Neuronal stem cell (in vitro differentiated cells): ENCODE measurements at regions not wholly inside any gene's neighbourhood (a gene's known extent, or its start where the extent isn't known, plus 50 kb on each side); places are given as distances from the start of the nearest gene placed in this dataset.

Experiments used
- DNase-seq: peaks from one replicate; pipeline ENCODE4 v3.0.0-alpha.2; 2013; ENCODE audit warnings: low spot score
- H2AFZ ChIP-seq: one replicate; pipeline ENCODE4 v1.6.1; 2013; ENCODE audit warnings: mild to moderate bottlenecking, low read length, inconsistent platforms
- H2AK5ac ChIP-seq: 2 replicates; pipeline ENCODE4 v1.6.1; 2013; ENCODE audit warnings: low read depth, mild to moderate bottlenecking, inconsistent platforms, low read length, moderate library complexity, mixed read lengths
- H2BK120ac ChIP-seq: 2 replicates; pipeline ENCODE4 v1.6.1; 2013; ENCODE audit warnings: low read depth, mild to moderate bottlenecking, inconsistent platforms, low read length, moderate library complexity, mixed read lengths
- H2BK12ac ChIP-seq: one replicate; pipeline ENCODE4 v1.6.1; 2013; ENCODE audit warnings: low read length, inconsistent platforms
- H2BK15ac ChIP-seq: 2 replicates; pipeline ENCODE4 v1.6.1; 2013; ENCODE audit warnings: mild to moderate bottlenecking, low read length, inconsistent platforms, mixed read lengths
- H2BK5ac ChIP-seq: one replicate; pipeline ENCODE4 v1.6.1; 2013; ENCODE audit warnings: inconsistent platforms, mild to moderate bottlenecking, low read length, moderate library complexity
- H3K14ac ChIP-seq: one replicate; pipeline ENCODE4 v1.6.1; 2013; ENCODE audit warnings: low read length, inconsistent platforms
- H3K18ac ChIP-seq: 2 replicates; pipeline ENCODE4 v1.6.1; 2013; ENCODE audit warnings: low read length, inconsistent platforms
- H3K23ac ChIP-seq: 2 replicates; pipeline ENCODE4 v1.6.1; 2013; ENCODE audit warnings: low read depth, mild to moderate bottlenecking, mixed read lengths, low read length, inconsistent platforms; ENCODE audit not compliant: poor library complexity
- H3K27ac ChIP-seq: replicated peaks from 3 replicates; pipeline ENCODE4 v1.5.1; 2013; ENCODE audit warnings: low read length, inconsistent platforms
- H3K27me3 ChIP-seq, 3 experiments: 2 replicates each; pipeline ENCODE4 v1.6.1; 2013; ENCODE audit warnings: low read length in 3 of 3, mild to moderate bottlenecking in 2 of 3, inconsistent platforms in 1 of 3, low read depth in 1 of 3, mixed read lengths in 1 of 3, moderate library complexity in 1 of 3; ENCODE audit not compliant: control insufficient read depth in 3 of 3, insufficient read depth in 3 of 3
- H3K36me3 ChIP-seq, 2 donors: replicated peaks in 1 of 2; 2 replicates each; pipeline ENCODE4 v1.6.1; 2013; ENCODE audit warnings: low read length in 2 of 2; ENCODE audit not compliant: control insufficient read depth in 2 of 2, insufficient read depth in 2 of 2
- H3K4ac ChIP-seq: 2 replicates; pipeline ENCODE4 v1.6.1; 2013; ENCODE audit warnings: inconsistent platforms, mild to moderate bottlenecking, low read length, moderate library complexity
- H3K4me1 ChIP-seq, 2 donors: 1 replicate in 1 of 2; 2 replicates in 1 of 2; pipeline ENCODE4 v1.6.1; 2013; ENCODE audit warnings: low read length in 2 of 2, low read depth in 1 of 2; ENCODE audit not compliant: control insufficient read depth in 2 of 2, insufficient read depth in 1 of 2
- H3K4me2 ChIP-seq: one replicate; pipeline ENCODE4 v1.6.1; 2013; ENCODE audit warnings: mild to moderate bottlenecking, low read length, inconsistent platforms; ENCODE audit not compliant: insufficient read depth, poor library complexity, severe bottlenecking
- H3K4me3 ChIP-seq, 2 donors: 2 replicates each; pipeline ENCODE4 v1.5.1; 2013; ENCODE audit warnings: low read length in 2 of 2, mild to moderate bottlenecking in 2 of 2, inconsistent platforms in 1 of 2, moderate library complexity in 1 of 2
- H3K79me1 ChIP-seq: one replicate; pipeline ENCODE4 v1.6.1; 2013; ENCODE audit warnings: low read depth, mild to moderate bottlenecking, inconsistent platforms, low read length, moderate library complexity
- H3K9ac ChIP-seq: one replicate; pipeline ENCODE4 v1.6.1; 2013; ENCODE audit warnings: mild to moderate bottlenecking, low read depth, low read length, inconsistent platforms; ENCODE audit not compliant: poor library complexity
- H3K9me3 ChIP-seq, 2 donors: replicated peaks in 1 of 2; 2 replicates each; pipeline versions ENCODE3 to v1.6.1; 2013; ENCODE audit warnings: low read length in 2 of 2, mild to moderate bottlenecking in 2 of 2, inconsistent platforms in 1 of 2, low read depth in 1 of 2, mixed read lengths in 1 of 2, moderate library complexity in 1 of 2; ENCODE audit not compliant: control insufficient read depth in 2 of 2, insufficient read depth in 1 of 2
- H4K8ac ChIP-seq: one replicate; pipeline ENCODE4 v1.6.1; 2013; ENCODE audit warnings: low read depth, mild to moderate bottlenecking, inconsistent platforms, low read length, moderate library complexity
- H4K91ac ChIP-seq: one replicate; pipeline ENCODE4 v1.6.1; 2013; ENCODE audit warnings: low read length, low read depth, mild to moderate bottlenecking, inconsistent platforms; ENCODE audit not compliant: poor library complexity
- WGBS, 2 donors: extraction: QIAGEN DNeasy Blood & Tissue Kit; methylation state at CpG; one replicate each; pipeline ENCODE4 v1.1.7; 2013; ENCODE audit warnings: missing lambda C conversion rate in 2 of 2, mixed read lengths in 1 of 2; ENCODE audit not compliant: insufficient read length in 2 of 2, insufficient replicate concordance in 1 of 2; ENCODE audit errors: extremely low coverage in 2 of 2; 5-methylcytosine and 5-hydroxymethylcytosine counted together

- no peak overlapping the region for H4K91ac ChIP-seq
Measured at GRCh38 chr13:74003374-74003773, 130.8 kb downstream of the KLF12 start.

GRCh38 chr13:74000876-74001275, 133.3 kb downstream of the KLF12 start:
- Histone ChIP-seq H4K8ac (no peak overlapping the region), H3K36me3 (no peaks in the 10 kb centered on the region), H3K9me3 (no peaks in the 10 kb centered on the region), H2BK120ac (no peak overlapping the region), H3K4ac (no peak overlapping the region), H3K79me1 (no peaks in the 10 kb centered on the region), H4K91ac (no peak overlapping the region), H3K27me3 (no peaks in the 10 kb centered on the region), H3K4me2 (no peak overlapping the region), H3K9ac (no peak overlapping the region), H3K23ac (no peak overlapping the region), H2AFZ (no peak overlapping the region), H2BK15ac (no peak overlapping the region), H3K18ac (no peak overlapping the region), H2BK5ac (no peak overlapping the region), H2AK5ac (no peak overlapping the region), H2BK12ac (no peak overlapping the region), H3K27ac (no peak overlapping the region), H3K14ac (no peak overlapping the region), H3K4me3 (no peak overlapping the region), H3K4me1 (no peaks in the 10 kb centered on the region)
- WGBS, 2 donors, result no CpG with 5 or more reads among the region's 1 CpG
- no peak for DNase-seq

More at GRCh38 chr13:74003374-74003773, 130.8 kb downstream of the KLF12 start:
- no peak overlapping the region for H2AFZ ChIP-seq
- H3K23ac ChIP-seq, result no peak overlapping the region
- H3K18ac ChIP-seq, result no peak overlapping the region
- no peak overlapping the region for H3K4me3 ChIP-seq
- no peak overlapping the region for H3K4ac ChIP-seq
- no peak overlapping the region for H2BK15ac ChIP-seq
- H3K14ac ChIP-seq, result no peak overlapping the region
- no CpG with 5 or more reads among the region's 1 CpG for WGBS, 2 donors
- no peaks in the 10 kb centered on the region for H3K36me3 ChIP-seq
- H2BK5ac ChIP-seq, result no peak overlapping the region
- no peak overlapping the region for H4K8ac ChIP-seq
- H3K4me1 ChIP-seq, result no peaks in the 10 kb centered on the region
- H3K9me3 ChIP-seq, result no peaks in the 10 kb centered on the region
- DNase-seq, result no peak
- H3K27me3 ChIP-seq, result no peaks in the 10 kb centered on the region
- H2BK120ac ChIP-seq, result no peak overlapping the region
- H3K9ac ChIP-seq, result no peak overlapping the region
- no peak overlapping the region for H2BK12ac ChIP-seq
- no peak overlapping the region for H3K4me2 ChIP-seq
- no peak overlapping the region for H2AK5ac ChIP-seq
- no peaks in the 10 kb centered on the region for H3K79me1 ChIP-seq
- H3K27ac ChIP-seq, result no peak overlapping the region

DNA sequence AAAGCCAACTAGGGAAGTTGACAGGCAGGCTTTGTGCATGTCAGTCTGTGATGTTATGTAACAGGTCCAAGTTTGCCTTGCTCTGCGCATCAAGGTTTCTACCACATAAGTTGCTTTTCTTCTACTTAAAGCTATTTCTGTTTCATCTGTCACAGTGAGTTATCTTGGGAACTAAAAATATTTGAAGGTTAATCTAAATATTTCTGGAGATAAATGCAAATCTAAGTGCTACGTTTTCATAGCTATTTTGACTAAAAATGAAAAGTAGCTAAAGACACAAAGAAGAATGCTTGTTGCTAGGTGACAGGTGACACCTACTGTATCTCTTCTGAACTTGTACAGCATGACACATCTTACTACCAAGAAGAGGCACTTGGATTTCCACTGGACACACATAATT, 135.6 kb downstream of the KLF12 start:
- Histone ChIP-seq H3K27ac (no peak overlapping the region), H3K4me3 (no peak overlapping the region), H2AFZ (no peak overlapping the region), H4K8ac (no peak overlapping the region), H3K18ac (no peak overlapping the region), H2AK5ac (no peak overlapping the region), H3K36me3 (peaks cover 0 to 12% of the 10 kb centered on the region in 2 donors), H4K91ac (no peak overlapping the region), H2BK5ac (no peak overlapping the region), H3K4me1 (no peaks in the 10 kb centered on the region), H3K4ac (no peak overlapping the region), H3K23ac (no peak overlapping the region), H3K79me1 (no peaks in the 10 kb centered on the region), H3K9me3 (no peaks in the 10 kb centered on the region), H2BK15ac (no peak overlapping the region), H2BK12ac (no peak overlapping the region), H3K4me2 (no peak overlapping the region), H3K14ac (no peak overlapping the region), H2BK120ac (no peak overlapping the region), H3K9ac (no peak overlapping the region), H3K27me3 (no peaks in the 10 kb centered on the region)
- no CpG with 5 or more reads among the region's 2 CpGs for WGBS, 2 donors
- DNase-seq, result no peak

GRCh38 chr13:73997964-73998363, 136.2 kb downstream of the KLF12 start:
- Histone ChIP-seq H2BK15ac (no peak overlapping the region), H4K91ac (no peak overlapping the region), H3K79me1 (no peaks in the 10 kb centered on the region), H3K36me3 (peaks cover 0 to 18% of the 10 kb centered on the region in 2 donors), H2BK120ac (no peak overlapping the region), H3K14ac (no peak overlapping the region), H3K27me3 (no peaks in the 10 kb centered on the region), H3K27ac (no peak overlapping the region), H3K18ac (no peak overlapping the region), H3K4me3 (no peak overlapping the region), H3K4ac (no peak overlapping the region), H2AK5ac (no peak overlapping the region), H3K4me1 (no peaks in the 10 kb centered on the region), H2BK12ac (no peak overlapping the region), H2AFZ (no peak overlapping the region), H2BK5ac (no peak overlapping the region), H3K23ac (no peak overlapping the region), H3K9ac (no peak overlapping the region), H3K9me3 (no peaks in the 10 kb centered on the region), H3K4me2 (no peak overlapping the region), H4K8ac (no peak overlapping the region)
- DNase-seq, result no peak
